HepG2 (cell line): ENCODE measurements at regions not wholly inside any gene's neighbourhood (a gene's known extent, or its start where the extent isn't known, plus 50 kb on each side); places are given as distances from the start of the nearest gene placed in this dataset.

Source experiments
- EZH2 ChIP-seq: conservative IDR thresholded peaks from 2 replicates; pipeline ENCODE4 v1.6.1; 2012; ENCODE audit warnings: mild to moderate bottlenecking, low read depth, low read length, moderate library complexity
- MAF1 ChIP-seq: sonication (generic); formaldehyde crosslinking; IDR thresholded peaks from 2 replicates; pipeline ENCODE4 v1.5.0; 2020; ENCODE audit warnings: missing genetic modification reagents, borderline replicate concordance
- NFIC ChIP-seq: IDR thresholded peaks from 2 replicates; pipeline ENCODE4 v1.6.1; 2012; ENCODE audit warnings: mild to moderate bottlenecking, low read length, inconsistent platforms
- PLRG1 ChIP-seq: fragments of 450-650 bp; conservative IDR thresholded peaks from 2 replicates; pipeline ENCODE4 v1.6.1; 2016
- SP2 ChIP-seq: sonication (generic); formaldehyde crosslinking; IDR thresholded peaks from 2 replicates; pipeline ENCODE4 v1.5.1; 2020; ENCODE audit warnings: mild to moderate bottlenecking, missing genetic modification reagents
- ZKSCAN8 ChIP-seq: IDR thresholded peaks from 2 replicates; pipeline ENCODE4 v1.6.1; 2016; ENCODE audit warnings: borderline replicate concordance, missing genetic modification reagents, missing compliant biosample characterization
- ZNF260 ChIP-seq: sonication (generic); formaldehyde crosslinking; IDR thresholded peaks from 2 replicates; pipeline ENCODE4 v1.4.0; 2020; ENCODE audit warnings: missing genetic modification reagents, low read depth, mild to moderate bottlenecking, borderline replicate concordance
- ZNF839 ChIP-seq: sonication (generic); formaldehyde crosslinking; IDR thresholded peaks from 2 replicates; pipeline ENCODE4 v1.4.0; 2020; ENCODE audit warnings: missing genetic modification reagents, mild to moderate bottlenecking, borderline replicate concordance
- TF ChIP-seq, protein P1 (sequence below): sonication (generic); formaldehyde crosslinking; IDR thresholded peaks from 2 replicates; pipeline ENCODE4 v1.4.0; 2020; ENCODE audit warnings: missing genetic modification reagents
- TF ChIP-seq, protein P2 (sequence below): sonication (generic); formaldehyde crosslinking; IDR thresholded peaks from 2 replicates; pipeline ENCODE4 v1.4.0; 2020; ENCODE audit warnings: missing genetic modification reagents
- TF ChIP-seq, protein P3 (sequence below): sonication (generic); formaldehyde crosslinking; conservative IDR thresholded peaks from 2 replicates; pipeline ENCODE4 v1.4.0; 2020; ENCODE audit warnings: missing genetic modification reagents
- TF ChIP-seq, protein P4 (sequence below): sonication (generic); formaldehyde crosslinking; IDR thresholded peaks from 2 replicates; pipeline ENCODE4 v1.5.0; 2020; ENCODE audit warnings: mild to moderate bottlenecking, missing genetic modification reagents, moderate library complexity

DNA sequence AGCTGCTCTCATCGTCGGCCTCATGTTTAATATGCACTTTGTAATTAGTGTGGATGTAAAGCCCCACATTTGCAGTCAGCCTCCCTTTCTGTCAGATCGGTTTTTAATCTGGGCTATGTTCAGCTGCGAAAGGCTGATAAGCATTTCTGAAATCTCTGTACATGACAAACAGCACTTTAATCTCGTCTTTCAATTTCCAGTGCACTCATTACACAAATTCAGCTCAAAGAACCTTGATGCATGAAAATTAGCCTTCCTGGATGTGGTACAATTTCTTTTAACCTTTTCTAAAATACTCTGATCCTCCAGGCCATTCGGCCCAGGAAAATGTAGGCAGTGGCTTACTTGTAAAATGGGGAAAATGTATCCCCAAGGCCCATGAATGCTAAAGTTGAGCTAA, 265.1 kb downstream of the RND3 start:
- TF ChIP-seq, protein P1, sequence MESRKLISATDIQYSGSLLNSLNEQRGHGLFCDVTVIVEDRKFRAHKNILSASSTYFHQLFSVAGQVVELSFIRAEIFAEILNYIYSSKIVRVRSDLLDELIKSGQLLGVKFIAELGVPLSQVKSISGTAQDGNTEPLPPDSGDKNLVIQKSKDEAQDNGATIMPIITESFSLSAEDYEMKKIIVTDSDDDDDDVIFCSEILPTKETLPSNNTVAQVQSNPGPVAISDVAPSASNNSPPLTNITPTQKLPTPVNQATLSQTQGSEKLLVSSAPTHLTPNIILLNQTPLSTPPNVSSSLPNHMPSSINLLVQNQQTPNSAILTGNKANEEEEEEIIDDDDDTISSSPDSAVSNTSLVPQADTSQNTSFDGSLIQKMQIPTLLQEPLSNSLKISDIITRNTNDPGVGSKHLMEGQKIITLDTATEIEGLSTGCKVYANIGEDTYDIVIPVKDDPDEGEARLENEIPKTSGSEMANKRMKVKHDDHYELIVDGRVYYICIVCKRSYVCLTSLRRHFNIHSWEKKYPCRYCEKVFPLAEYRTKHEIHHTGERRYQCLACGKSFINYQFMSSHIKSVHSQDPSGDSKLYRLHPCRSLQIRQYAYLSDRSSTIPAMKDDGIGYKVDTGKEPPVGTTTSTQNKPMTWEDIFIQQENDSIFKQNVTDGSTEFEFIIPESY (CRISPR knock-in tag): no peak
- TF ChIP-seq ZNF839 (no peak), PLRG1 (no peak), SP2 (CRISPR knock-in tag) (no peak), EZH2 (no peak), NFIC (no peak), ZKSCAN8 (no peak), MAF1 (no peak), ZNF260 (no peak)
- TF ChIP-seq, protein P2, sequence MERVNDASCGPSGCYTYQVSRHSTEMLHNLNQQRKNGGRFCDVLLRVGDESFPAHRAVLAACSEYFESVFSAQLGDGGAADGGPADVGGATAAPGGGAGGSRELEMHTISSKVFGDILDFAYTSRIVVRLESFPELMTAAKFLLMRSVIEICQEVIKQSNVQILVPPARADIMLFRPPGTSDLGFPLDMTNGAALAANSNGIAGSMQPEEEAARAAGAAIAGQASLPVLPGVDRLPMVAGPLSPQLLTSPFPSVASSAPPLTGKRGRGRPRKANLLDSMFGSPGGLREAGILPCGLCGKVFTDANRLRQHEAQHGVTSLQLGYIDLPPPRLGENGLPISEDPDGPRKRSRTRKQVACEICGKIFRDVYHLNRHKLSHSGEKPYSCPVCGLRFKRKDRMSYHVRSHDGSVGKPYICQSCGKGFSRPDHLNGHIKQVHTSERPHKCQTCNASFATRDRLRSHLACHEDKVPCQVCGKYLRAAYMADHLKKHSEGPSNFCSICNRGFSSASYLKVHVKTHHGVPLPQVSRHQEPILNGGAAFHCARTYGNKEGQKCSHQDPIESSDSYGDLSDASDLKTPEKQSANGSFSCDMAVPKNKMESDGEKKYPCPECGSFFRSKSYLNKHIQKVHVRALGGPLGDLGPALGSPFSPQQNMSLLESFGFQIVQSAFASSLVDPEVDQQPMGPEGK (CRISPR knock-in tag): no peak
- TF ChIP-seq, protein P3, sequence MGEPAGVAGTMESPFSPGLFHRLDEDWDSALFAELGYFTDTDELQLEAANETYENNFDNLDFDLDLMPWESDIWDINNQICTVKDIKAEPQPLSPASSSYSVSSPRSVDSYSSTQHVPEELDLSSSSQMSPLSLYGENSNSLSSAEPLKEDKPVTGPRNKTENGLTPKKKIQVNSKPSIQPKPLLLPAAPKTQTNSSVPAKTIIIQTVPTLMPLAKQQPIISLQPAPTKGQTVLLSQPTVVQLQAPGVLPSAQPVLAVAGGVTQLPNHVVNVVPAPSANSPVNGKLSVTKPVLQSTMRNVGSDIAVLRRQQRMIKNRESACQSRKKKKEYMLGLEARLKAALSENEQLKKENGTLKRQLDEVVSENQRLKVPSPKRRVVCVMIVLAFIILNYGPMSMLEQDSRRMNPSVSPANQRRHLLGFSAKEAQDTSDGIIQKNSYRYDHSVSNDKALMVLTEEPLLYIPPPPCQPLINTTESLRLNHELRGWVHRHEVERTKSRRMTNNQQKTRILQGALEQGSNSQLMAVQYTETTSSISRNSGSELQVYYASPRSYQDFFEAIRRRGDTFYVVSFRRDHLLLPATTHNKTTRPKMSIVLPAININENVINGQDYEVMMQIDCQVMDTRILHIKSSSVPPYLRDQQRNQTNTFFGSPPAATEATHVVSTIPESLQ: no peak
- TF ChIP-seq, protein P4, sequence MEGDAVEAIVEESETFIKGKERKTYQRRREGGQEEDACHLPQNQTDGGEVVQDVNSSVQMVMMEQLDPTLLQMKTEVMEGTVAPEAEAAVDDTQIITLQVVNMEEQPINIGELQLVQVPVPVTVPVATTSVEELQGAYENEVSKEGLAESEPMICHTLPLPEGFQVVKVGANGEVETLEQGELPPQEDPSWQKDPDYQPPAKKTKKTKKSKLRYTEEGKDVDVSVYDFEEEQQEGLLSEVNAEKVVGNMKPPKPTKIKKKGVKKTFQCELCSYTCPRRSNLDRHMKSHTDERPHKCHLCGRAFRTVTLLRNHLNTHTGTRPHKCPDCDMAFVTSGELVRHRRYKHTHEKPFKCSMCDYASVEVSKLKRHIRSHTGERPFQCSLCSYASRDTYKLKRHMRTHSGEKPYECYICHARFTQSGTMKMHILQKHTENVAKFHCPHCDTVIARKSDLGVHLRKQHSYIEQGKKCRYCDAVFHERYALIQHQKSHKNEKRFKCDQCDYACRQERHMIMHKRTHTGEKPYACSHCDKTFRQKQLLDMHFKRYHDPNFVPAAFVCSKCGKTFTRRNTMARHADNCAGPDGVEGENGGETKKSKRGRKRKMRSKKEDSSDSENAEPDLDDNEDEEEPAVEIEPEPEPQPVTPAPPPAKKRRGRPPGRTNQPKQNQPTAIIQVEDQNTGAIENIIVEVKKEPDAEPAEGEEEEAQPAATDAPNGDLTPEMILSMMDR (CRISPR knock-in tag): no peak
